H1 (cell line): ENCODE measurements at regions not wholly inside any gene's neighbourhood (a gene's known extent, or its start where the extent isn't known, plus 50 kb on each side); places are given as distances from the start of the nearest gene placed in this dataset.

ENCODE experiments used
- MAX ChIP-seq: IDR thresholded peaks from 2 replicates; pipeline ENCODE4 v1.6.1; 2012; ENCODE audit warnings: inconsistent platforms
- POU5F1 ChIP-seq: IDR thresholded peaks from 2 replicates; pipeline ENCODE4 v1.6.1; 2011; ENCODE audit warnings: low read depth, mild to moderate bottlenecking, low read length, moderate library complexity

GRCh38 chr3:153599685-153600084, 437.7 kb downstream of the RAP2B start (continued):
- TF ChIP-seq MAX (no peak), POU5F1 (no peak)
